HUES6 (cell line): ENCODE measurements at regions not wholly inside any gene's neighbourhood (a gene's known extent, or its start where the extent isn't known, plus 50 kb on each side); places are given as distances from the start of the nearest gene placed in this dataset.

Source experiments
- H3K27ac ChIP-seq: 2 replicates; pipeline ENCODE4 v1.7.0; 2013; ENCODE audit warnings: low read depth, mild to moderate bottlenecking, low read length, inconsistent platforms
- H3K27me3 ChIP-seq: 2 replicates; pipeline ENCODE4 v1.6.1; 2013; ENCODE audit warnings: low read length; ENCODE audit not compliant: control insufficient read depth, insufficient read depth
- H3K36me3 ChIP-seq: 2 replicates; pipeline ENCODE4 v1.6.1; 2013; ENCODE audit warnings: low read length; ENCODE audit not compliant: control insufficient read depth, insufficient read depth
- H3K4me1 ChIP-seq: 2 replicates; pipeline ENCODE4 v1.6.1; 2013; ENCODE audit warnings: low read length; ENCODE audit not compliant: control insufficient read depth, insufficient read depth
- H3K4me3 ChIP-seq: 2 replicates; pipeline ENCODE4 v1.5.1; 2013; ENCODE audit warnings: low read depth, low read length
- H3K9ac ChIP-seq: one replicate; pipeline ENCODE4 v1.6.1; 2013; ENCODE audit warnings: mild to moderate bottlenecking, low read length
- H3K9me3 ChIP-seq: 2 replicates; pipeline ENCODE4 v1.6.1; 2013; ENCODE audit warnings: low read depth, low read length; ENCODE audit not compliant: control insufficient read depth, insufficient read depth

GRCh38 chr11:134712228-134713145 lies 300.4 kb upstream of the B3GAT1 start:
- no peaks in the 10 kb centered on the region for H3K4me1 ChIP-seq
- H3K9me3 ChIP-seq = no peaks in the 10 kb centered on the region
- no peak overlapping the region for H3K27ac ChIP-seq
- H3K9ac ChIP-seq = no peak overlapping the region
- H3K27me3 ChIP-seq = 0 out of 2 replicates have a peak, but pooled peaks cover 9% of the 10 kb centered on the region
- H3K4me3 ChIP-seq = no peak overlapping the region
- no peaks in the 10 kb centered on the region for H3K36me3 ChIP-seq

DNA sequence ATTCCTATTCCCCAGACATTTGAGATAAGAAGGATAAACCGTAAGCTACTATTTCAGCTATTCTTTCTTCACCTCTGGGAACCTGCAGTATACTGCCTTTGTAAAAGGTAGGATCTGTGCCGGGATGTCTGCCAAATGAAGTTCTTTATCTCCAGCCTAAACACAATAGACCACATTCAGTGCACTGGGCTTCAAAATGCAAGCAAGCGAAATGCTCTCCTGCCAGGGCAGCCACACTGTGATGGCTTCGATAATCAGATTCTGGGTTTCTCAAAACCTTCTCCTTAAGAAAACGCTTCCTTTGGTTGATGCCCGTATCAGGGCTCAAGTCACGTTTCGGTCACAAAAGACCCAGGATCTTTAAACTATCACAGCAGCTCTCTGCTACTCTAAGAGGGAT lies 299.5 kb upstream of the B3GAT1 start:
- Histone ChIP-seq H3K4me3 (no peak overlapping the region), H3K9ac (no peak overlapping the region), H3K9me3 (no peaks in the 10 kb centered on the region), H3K36me3 (no peaks in the 10 kb centered on the region), H3K27ac (no peak overlapping the region), H3K4me1 (no peaks in the 10 kb centered on the region), H3K27me3 (0 out of 2 replicates have a peak, but pooled peaks cover 3% of the 10 kb centered on the region)

- Histone ChIP-seq H3K36me3 (no peaks in the 10 kb centered on the region), H3K9me3 (no peaks in the 10 kb centered on the region), H3K9ac (no peak overlapping the region), H3K4me3 (no peak overlapping the region), H3K4me1 (no peaks in the 10 kb centered on the region), H3K27ac (no peak overlapping the region), H3K27me3 (no peaks in the 10 kb centered on the region)
Measured at GRCh38 chr11:134710861-134711407, 298.9 kb upstream of the B3GAT1 start.

DNA sequence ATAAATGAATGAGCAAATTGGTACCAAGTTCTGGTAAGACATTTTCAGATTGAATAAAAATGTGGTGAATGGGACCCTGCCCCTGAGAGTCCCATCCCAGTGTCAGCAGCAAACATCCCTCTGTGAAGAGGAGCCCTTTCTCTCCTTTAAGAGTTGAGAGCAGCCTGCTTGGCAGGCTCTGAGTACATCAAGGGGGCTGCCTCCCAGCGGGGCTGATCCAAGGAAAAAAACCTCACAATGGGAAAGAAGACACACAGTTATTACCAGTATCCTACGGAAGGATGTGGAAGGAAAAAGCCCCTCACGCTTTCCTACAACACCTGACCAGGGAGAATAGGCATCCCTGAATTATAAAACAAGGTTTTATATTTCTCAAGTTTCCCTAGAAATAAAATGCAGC lies 293.8 kb upstream of the B3GAT1 start:
- Histone ChIP-seq H3K4me1 (no peaks in the 10 kb centered on the region), H3K27me3 (0 out of 2 replicates have a peak, but pooled peaks cover 2% of the 10 kb centered on the region), H3K36me3 (no peaks in the 10 kb centered on the region), H3K9me3 (no peaks in the 10 kb centered on the region), H3K4me3 (no peak overlapping the region), H3K27ac (no peak overlapping the region), H3K9ac (no peak overlapping the region)

DNA sequence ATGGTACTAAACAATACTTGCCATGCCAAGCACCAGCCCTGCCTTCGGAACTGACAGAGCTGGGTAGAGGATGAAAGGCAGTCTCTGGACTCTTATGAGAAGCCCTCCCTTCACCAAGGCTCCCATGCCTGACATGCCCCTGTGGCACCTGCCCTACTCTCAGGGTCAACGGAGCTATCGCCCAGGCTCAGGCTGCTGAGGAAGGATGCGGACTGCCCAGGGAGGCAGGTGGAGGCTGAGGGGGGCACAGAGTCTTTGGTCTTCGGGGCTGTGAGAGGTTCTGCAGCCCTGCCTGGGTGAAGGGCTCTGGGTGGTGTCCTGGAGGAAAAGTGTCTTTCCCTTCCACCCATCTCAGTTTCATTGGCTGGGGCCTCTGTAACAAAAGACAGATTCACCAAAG lies 290.8 kb upstream of the B3GAT1 start:
- H3K27ac ChIP-seq = no peak overlapping the region

GRCh38 chr11:134701564-134702165 lies 289.6 kb upstream of the B3GAT1 start:
- 0 out of 2 replicates have a peak, but pooled peaks cover 2% of the 10 kb centered on the region for H3K27me3 ChIP-seq
- no peak overlapping the region for H3K27ac ChIP-seq

More for the DNA sequence above, 290.8 kb upstream of the B3GAT1 start:
- Histone ChIP-seq H3K9me3 (no peaks in the 10 kb centered on the region), H3K9ac (no peak overlapping the region), H3K4me1 (no peaks in the 10 kb centered on the region), H3K4me3 (no peak overlapping the region), H3K27me3 (0 out of 2 replicates have a peak, but pooled peaks cover 2% of the 10 kb centered on the region), H3K36me3 (no peaks in the 10 kb centered on the region)

GRCh38 chr11:134700101-134700640 lies 288.1 kb upstream of the B3GAT1 start:
- Histone ChIP-seq H3K27me3 (peaks cover 9% of the 10 kb centered on the region), H3K36me3 (no peaks in the 10 kb centered on the region), H3K4me3 (no peak overlapping the region), H3K9ac (no peak overlapping the region), H3K27ac (no peak overlapping the region), H3K9me3 (no peaks in the 10 kb centered on the region), H3K4me1 (no peaks in the 10 kb centered on the region)

More at GRCh38 chr11:134701564-134702165, 289.6 kb upstream of the B3GAT1 start:
- Histone ChIP-seq H3K9ac (no peak overlapping the region), H3K4me1 (no peaks in the 10 kb centered on the region), H3K36me3 (no peaks in the 10 kb centered on the region), H3K9me3 (no peaks in the 10 kb centered on the region), H3K4me3 (no peak overlapping the region)

DNA sequence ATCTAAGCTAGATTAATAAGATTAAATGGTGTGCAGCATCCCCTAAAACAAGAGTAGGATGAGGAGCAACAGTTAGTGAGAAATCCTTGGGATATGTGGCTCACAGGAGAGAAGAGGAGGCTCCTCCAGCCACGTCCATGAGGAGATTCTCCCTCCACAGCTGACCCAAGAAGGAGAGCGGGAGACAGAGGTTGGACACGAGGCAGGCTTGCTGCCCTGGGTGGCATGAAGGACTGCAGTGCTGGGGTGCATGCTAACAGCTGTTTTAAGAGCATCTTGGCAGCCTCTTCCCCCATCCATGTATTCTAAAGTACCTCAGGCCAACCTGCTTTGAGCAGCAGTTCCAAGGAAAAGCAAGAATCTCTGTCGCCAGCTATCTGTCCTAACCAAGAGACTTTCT lies 284.4 kb upstream of the B3GAT1 start:
- Histone ChIP-seq H3K4me3 (no peak overlapping the region), H3K36me3 (no peaks in the 10 kb centered on the region), H3K4me1 (no peaks in the 10 kb centered on the region), H3K9me3 (no peaks in the 10 kb centered on the region), H3K9ac (no peak overlapping the region), H3K27me3 (peaks cover 7% of the 10 kb centered on the region), H3K27ac (no peak overlapping the region)

- Histone ChIP-seq H3K9ac (no peak overlapping the region), H3K27ac (no peak overlapping the region), H3K9me3 (no peaks in the 10 kb centered on the region), H3K4me1 (no peaks in the 10 kb centered on the region), H3K4me3 (no peak overlapping the region), H3K36me3 (no peaks in the 10 kb centered on the region), H3K27me3 (peaks cover 10% of the 10 kb centered on the region)
Measured at GRCh38 chr11:134691985-134692384, 279.9 kb upstream of the B3GAT1 start.

GRCh38 chr11:134691295-134691873 lies 279.3 kb upstream of the B3GAT1 start:
- Histone ChIP-seq H3K27ac (no peak overlapping the region), H3K9me3 (no peaks in the 10 kb centered on the region), H3K4me3 (no peak overlapping the region), H3K4me1 (no peaks in the 10 kb centered on the region), H3K36me3 (no peaks in the 10 kb centered on the region), H3K9ac (no peak overlapping the region), H3K27me3 (peaks cover 7% of the 10 kb centered on the region)
